ENCODE measurements at regions not wholly inside any gene's neighbourhood (a gene's known extent, or its start where the extent isn't known, plus 50 kb on each side); places are given as distances from the start of the nearest gene placed in this dataset.

DNA sequence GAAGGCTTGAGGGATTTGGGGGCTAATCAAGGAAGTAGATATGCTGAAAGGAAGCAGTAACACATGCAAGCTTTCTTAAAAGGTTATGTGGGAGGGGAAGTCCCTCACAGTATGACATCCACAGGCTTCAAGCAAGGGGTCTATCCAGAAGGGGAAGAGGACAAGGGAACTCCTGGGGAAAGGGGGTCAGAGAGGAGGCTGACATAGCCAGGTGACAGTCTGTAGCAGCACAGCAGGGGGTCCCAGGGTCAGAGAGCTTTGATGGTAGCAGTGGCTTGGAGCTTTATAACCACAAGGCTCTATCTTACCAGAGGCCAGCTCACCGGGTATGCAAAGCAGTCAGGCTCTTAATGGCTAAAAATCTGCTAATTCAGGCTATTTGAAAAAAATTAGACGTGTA, 150.6 kb upstream of the NSMCE3 start:
- no peak overlapping the region for H3K4me3 ChIP-seq (replicated peaks; ENCODE audit: low read depth, low read length)
- no peak for DNase-seq (ENCODE audit: extremely low read depth, low read depth)
- TF ChIP-seq, protein P1, sequence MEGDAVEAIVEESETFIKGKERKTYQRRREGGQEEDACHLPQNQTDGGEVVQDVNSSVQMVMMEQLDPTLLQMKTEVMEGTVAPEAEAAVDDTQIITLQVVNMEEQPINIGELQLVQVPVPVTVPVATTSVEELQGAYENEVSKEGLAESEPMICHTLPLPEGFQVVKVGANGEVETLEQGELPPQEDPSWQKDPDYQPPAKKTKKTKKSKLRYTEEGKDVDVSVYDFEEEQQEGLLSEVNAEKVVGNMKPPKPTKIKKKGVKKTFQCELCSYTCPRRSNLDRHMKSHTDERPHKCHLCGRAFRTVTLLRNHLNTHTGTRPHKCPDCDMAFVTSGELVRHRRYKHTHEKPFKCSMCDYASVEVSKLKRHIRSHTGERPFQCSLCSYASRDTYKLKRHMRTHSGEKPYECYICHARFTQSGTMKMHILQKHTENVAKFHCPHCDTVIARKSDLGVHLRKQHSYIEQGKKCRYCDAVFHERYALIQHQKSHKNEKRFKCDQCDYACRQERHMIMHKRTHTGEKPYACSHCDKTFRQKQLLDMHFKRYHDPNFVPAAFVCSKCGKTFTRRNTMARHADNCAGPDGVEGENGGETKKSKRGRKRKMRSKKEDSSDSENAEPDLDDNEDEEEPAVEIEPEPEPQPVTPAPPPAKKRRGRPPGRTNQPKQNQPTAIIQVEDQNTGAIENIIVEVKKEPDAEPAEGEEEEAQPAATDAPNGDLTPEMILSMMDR (IDR thresholded peaks at IDR 0.05; ENCODE audit: low read depth, low read length, missing control alignments): no peak

DNA sequence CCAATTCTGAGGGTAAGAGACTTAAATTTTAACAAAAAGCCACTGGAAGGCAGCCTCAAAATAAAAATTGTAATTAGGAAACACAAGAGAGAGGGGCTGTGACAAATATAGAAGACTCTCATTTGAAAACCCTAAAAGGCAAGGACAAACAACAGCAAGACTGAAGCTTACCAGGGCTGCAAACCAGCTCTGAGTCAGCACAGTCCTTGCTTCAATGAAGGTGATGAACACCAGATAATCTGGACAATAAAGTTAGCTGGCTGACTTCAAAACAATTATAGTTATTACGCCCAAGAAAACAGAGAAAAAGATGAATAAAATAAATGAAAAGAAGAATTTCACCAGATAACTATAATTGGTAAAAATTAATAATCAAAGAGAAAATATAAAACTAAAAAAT, 149.3 kb upstream of the NSMCE3 start:
- H3K4me3 ChIP-seq (replicated peaks; ENCODE audit: low read depth, low read length): no peak overlapping the region
- TF ChIP-seq, protein P1 (IDR thresholded peaks at IDR 0.05; ENCODE audit: low read depth, low read length, missing control alignments): no peak
- DNase-seq (ENCODE audit: extremely low read depth, low read depth): no peak

DNA sequence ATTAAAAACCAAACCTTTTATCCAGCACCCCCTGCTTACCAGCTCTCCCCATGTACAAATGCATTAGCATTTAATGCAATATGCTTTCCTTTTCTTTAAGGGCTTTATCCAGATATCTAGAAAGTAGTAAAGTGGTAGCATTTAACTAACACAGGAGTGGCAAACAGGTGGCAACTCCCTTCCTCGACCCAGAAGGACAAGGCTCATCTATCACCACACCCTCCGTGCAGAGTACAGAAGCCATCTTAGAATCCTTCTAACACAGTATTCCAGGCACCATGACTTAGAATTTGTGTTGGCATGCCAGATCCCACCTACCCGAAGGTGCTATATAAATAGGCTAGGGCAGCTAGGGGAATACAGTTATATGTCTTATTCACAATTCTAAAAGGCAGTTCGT, 148.6 kb upstream of the NSMCE3 start:
- no peak overlapping the region for H3K4me3 ChIP-seq (replicated peaks; ENCODE audit: low read depth, low read length)
- no peak for DNase-seq (ENCODE audit: extremely low read depth, low read depth)
- TF ChIP-seq, protein P1 (IDR thresholded peaks at IDR 0.05; ENCODE audit: low read depth, low read length, missing control alignments): no peak

DNA sequence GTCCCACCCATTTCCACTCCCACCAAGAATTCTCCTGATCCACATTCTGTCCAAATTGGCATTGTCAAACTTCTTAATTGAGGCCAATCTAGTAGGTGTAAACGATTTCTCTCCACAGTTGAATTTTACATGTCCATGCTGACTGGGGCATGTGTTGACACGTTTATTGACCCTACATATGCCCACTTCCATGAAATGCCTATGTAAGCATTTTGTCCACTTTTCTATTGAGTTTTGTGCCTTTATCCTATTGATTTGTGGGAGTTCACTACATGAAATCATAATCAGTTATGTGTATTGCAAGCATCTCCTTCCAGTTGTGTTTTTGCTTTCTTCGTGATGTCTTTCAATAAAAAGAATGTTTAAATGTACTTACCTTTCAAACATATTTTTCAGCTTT, 141.7 kb upstream of the NSMCE3 start:
- H3K4me3 ChIP-seq (replicated peaks; ENCODE audit: low read depth, low read length): no peak overlapping the region
- TF ChIP-seq, protein P1 (IDR thresholded peaks at IDR 0.05; ENCODE audit: low read depth, low read length, missing control alignments): no peak
- no peak for DNase-seq (ENCODE audit: extremely low read depth, low read depth)

DNA sequence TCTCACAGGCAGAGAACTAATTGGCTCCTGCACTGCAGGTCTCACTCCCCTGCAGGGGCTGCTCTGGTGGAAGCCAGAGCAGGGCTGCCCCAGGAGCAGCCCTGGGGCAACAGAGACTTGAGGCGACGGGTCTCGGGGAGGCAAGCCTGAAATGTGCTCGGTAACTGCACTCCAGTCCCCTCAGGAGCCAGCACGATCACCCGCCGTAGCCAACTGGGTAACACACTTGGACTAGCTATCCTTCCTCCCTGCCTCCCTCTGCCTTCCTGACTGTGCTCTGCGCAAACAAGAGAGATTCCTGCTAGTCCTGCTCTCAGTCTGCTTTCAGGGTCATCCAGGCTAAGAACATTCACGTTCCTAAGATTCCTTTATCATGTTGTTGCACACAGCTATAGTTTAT, 140.7 kb upstream of the NSMCE3 start:
- DNase-seq (ENCODE audit: extremely low read depth, low read depth): no peak
- H3K4me3 ChIP-seq (replicated peaks; ENCODE audit: low read depth, low read length): no peak overlapping the region
- TF ChIP-seq, protein P1 (IDR thresholded peaks at IDR 0.05; ENCODE audit: low read depth, low read length, missing control alignments): no peak

DNA sequence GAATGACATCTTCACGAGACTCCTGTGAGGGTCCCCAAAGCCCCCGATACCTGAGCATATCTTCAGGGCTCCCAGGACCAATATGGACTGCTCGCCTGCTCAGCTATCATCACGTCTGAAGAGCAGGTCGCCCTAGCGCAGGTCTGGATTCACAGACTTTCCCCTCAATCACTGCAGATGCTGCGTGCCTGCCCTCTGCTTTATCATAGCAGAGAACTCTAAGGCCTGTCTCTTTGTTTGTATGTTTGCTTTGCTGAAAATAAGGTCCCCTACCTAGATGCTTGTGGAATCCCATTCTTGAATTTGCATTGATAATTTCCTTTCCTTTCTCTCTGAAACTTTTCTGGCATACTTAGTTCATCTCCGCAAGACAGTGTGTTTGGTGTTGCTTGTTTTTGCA, 140.3 kb upstream of the NSMCE3 start:
- TF ChIP-seq, protein P1 (IDR thresholded peaks at IDR 0.05; ENCODE audit: low read depth, low read length, missing control alignments): no peak
- no peak for DNase-seq (ENCODE audit: extremely low read depth, low read depth)
- H3K4me3 ChIP-seq (replicated peaks; ENCODE audit: low read depth, low read length): no peak overlapping the region

DNA sequence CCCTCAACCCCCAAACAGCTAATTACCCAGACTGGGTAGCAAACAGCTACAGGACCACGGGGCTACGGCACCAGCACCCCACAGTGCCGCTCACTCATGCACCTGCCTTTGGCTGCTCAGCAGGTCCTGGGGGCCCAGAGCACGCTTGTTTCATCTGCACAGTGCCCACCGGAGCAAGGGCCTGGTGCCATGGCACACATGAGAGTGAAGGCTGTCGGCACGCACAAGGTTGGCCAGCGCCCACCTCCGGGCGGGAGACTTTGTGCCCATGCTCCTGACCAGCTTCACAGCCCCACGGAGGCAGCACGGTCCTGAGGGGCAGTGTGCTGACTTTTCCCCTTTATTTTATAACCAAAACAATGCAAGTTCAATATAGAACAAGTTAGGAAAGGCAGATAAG, 135.9 kb upstream of the NSMCE3 start:
- DNase-seq (ENCODE audit: extremely low read depth, low read depth): no peak
- TF ChIP-seq, protein P1 (IDR thresholded peaks at IDR 0.05; ENCODE audit: low read depth, low read length, missing control alignments): no peak

More for the DNA sequence above, 135.9 kb upstream of the NSMCE3 start:
- no peak overlapping the region for H3K4me3 ChIP-seq (replicated peaks; ENCODE audit: low read depth, low read length)
